Activated T-cell treated with anti-CD3 and anti-CD28 coated beads, Interleukin-2, amount 50 U/mL, for 48 hours (primary cell): ENCODE measurements at regions not wholly inside any gene's neighbourhood (a gene's known extent, or its start where the extent isn't known, plus 50 kb on each side); places are given as distances from the start of the nearest gene placed in this dataset.
"Not testable (repeated sequence)": the region's sequence is repeated elsewhere in the genome, so short reads cannot be mapped to it uniquely, and the experiment has no call there.

Experiments used
- DNase-seq, 2 experiments: peaks; one replicate each; pipeline ENCODE4 v3.0.0-alpha.2; 2020

GRCh38 chr5:18745988-18746615 is 1111.8 kb downstream of the TAF11L14 start:
- DNase-seq = peak; percentile 59 to 61

DNA sequence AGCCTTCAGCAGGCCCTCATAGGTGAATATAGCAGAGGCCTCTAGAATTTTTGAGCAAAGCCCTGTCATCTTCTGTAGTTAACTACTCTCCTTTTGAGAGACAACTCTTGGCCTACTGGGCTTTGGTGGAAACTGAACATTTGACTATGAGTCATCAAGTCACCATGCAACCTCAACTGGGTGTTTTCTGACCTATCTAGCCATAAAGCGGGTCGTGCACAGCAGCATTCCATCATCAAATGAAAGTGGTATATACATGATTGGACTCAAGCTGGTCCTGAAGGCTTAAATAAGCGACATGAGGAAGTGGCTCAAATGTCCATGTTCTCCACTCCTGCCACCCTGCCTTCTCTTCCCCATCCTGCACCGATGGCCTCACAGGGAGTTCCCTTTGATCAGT is 1115.5 kb downstream of the TAF11L14 start:
- DNase-seq = peak; percentile 35 to 40

GRCh38 chr5:18752317-18752716 is 1118.1 kb downstream of the TAF11L14 start:
- no peak for DNase-seq

DNA sequence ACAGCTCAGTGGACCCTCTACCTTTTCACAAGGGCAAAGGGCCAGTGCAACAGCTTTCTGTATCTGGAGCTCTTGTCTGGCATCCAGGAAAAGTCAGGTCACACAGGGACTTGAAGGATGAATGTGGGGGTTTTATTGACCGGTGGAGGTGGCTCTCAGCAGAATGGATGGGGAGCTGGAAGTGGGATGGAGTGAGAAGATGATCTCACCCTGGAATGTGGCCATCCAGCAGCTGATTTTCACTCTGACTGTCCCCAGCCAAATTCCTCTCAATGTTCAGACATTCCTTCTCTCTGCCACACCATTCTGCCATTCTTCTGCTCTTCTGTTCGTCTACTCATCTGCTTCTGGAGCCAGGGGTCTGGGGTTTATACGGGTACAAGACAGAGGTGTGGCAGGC is 1119.9 kb downstream of the TAF11L14 start:
- DNase-seq = no peak

GRCh38 chr5:18761801-18762200 is 1127.5 kb downstream of the TAF11L14 start:
- no peak for DNase-seq

GRCh38 chr5:18764161-18764560 is 1129.9 kb downstream of the TAF11L14 start:
- no peak for DNase-seq

DNA sequence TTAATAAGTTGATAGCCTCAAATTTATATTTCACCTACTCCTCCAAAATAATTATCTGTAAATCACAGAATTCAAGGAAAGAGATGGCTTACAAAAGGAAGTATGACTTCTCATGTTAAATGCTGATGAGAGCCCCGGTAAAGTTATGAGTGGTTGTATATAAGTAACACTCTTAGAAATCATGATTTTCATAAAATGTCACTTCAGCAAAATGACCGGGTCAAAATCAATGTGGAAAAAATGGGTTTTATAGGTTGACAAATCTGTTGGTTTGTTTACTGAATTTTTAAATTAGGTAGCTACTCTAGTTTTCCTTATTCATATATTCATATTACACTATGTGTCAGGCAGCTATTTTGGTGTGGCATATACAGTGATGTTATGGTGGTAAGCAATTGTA is 1131.0 kb downstream of the TAF11L14 start:
- no peak for DNase-seq

DNA sequence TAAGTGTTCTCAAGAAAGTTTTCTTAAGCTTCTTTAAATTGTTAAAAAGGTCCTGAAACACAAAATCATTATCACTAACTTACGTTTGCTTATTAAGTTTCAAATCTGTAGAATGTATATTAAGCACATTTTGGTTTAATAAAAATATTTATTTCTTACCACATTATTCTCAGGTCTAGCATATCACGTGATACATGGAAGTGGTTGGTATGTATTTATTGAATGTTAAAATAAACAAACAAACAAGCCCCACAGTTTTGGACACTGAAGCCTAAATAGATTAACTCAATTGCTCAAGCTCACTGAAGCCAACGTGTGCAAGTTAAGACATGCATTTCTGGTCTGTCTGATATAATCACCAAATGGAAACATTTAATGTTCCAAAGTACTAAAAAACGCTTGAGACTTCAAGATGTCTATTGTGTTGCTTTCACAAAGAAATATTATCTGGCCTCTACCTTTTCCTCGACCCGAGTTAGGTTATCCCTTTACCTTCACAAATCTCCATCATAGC is 1136.9 kb downstream of the TAF11L14 start:
- DNase-seq = no peak

DNA sequence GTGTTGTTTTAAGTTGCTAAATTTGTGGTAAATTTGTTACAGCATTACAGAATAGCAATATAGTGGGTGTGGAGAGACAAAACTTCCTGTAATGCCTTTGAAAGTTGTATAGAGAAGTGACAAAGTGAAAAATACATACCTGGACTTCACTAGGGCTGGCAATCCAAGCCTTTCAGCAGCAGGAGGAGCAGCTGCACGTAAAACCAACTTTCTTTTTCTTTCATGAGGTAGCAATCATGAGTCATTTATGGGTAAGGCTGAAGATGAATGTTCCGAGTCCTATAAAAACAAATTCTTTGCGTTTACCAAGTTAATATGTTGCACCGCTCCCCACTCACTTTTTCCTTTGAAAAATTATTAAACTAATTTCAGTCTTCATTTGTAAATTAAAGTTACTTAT is 1138.2 kb downstream of the TAF11L14 start:
- DNase-seq = no peak

DNA sequence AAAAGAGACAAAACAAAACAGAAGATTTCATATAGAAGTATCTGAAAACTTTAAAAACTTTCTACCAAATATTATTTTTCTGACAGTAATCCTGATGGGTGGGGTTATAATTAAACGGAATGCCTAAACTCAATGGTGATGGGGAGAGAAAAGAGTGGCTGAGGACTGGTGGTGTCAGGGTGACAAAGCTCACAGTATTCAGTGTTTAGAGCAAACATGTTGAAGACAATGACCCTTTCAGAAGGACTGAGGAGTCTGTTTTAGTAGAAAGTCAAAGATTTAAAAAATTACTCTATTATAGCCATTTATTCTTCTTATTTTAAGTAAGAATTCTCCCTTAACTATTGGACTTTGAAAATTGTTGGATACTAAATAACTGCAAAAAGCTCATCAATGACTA is 1144.0 kb downstream of the TAF11L14 start:
- DNase-seq = no peak

DNA sequence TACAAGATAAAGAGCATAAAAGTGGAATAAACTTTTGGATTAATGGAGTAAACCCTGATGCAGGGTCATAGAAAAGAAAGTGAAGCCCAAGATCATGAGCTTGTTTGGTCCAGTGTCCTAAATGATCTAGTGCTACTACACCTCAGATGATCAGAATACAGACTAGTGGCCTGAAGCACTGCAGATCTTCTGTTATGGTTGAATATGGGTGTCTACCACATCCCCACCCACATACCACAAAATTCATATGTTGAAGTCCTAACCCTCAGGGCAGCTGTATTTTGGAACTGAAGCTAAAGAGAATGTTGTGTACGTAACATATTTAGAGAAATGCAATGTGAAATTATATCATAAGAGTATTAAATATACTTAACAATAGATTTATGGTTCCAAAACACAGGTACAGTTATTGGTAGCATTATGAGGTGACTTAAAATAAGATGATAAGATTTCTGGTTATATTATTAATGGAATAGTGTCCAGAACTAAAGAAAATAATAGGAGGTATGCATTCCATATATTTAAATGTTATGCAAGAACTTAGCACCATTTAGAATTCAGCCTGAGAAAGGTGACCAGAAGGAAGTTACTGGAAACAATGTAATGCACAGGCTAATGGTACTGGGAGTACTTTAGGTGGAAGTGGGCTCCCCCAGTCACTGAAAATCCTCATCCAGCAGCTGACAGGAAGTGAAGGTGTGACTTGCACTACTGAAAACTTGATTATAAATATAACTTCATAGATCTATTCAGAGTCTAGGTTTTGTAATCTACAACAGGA is 1155.1 kb downstream of the TAF11L14 start:
- no peak for DNase-seq

DNA sequence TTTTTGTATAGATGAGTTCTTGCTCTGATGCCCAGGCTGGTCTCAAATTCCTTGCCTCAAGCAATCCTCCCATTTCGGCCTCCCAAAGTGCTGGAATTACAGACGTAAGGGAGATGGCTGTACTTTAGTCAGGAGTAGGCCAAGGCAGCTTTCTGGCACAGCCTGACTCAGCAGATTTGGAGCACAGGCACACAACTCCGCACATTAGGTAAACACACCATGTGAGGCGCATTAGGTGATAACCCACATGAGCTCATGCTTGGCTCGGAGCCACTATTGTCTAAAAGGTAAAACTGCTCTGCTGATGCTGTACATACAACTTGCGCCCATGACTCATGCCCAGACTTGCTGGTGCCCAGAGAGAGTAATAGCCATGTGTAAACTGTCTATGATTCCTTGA is 1157.9 kb downstream of the TAF11L14 start:
- no peak for DNase-seq

- DNase-seq = no peak
Measured at GRCh38 chr5:18797222-18797621, 1163.0 kb downstream of the TAF11L14 start.

- DNase-seq = no peak
Measured at GRCh38 chr5:18798058-18798457, 1163.8 kb downstream of the TAF11L14 start.

DNA sequence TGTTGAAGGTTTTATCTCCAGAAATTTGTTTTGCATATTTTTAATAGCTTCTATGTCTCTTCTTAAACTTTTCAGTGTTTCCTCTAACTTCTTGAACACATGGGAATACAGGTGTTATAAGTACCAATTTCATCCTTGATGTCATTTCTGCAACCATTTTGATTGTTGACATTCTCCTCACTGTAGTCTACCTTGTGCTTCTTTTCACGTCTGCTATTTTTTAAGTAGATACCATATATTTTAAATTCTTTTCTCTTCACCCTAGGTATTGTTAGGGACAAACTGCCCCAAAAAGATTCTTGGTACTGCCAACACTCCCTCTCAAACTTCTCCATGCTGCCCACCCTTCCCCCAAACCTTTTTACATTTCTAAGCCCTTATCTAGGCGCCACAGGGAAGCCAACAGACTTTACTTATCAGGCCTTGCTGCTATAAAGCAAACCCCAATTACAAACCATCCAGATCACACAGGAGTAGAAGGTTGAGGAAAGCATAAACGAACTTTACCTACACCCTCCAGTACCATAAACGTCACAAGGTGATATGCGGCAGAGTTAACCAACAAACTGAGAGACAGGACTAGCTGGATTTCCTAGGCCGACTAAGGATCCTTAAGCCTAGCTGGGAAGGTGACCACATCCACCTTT is 1165.3 kb downstream of the TAF11L14 start:
- no peak for DNase-seq

DNA sequence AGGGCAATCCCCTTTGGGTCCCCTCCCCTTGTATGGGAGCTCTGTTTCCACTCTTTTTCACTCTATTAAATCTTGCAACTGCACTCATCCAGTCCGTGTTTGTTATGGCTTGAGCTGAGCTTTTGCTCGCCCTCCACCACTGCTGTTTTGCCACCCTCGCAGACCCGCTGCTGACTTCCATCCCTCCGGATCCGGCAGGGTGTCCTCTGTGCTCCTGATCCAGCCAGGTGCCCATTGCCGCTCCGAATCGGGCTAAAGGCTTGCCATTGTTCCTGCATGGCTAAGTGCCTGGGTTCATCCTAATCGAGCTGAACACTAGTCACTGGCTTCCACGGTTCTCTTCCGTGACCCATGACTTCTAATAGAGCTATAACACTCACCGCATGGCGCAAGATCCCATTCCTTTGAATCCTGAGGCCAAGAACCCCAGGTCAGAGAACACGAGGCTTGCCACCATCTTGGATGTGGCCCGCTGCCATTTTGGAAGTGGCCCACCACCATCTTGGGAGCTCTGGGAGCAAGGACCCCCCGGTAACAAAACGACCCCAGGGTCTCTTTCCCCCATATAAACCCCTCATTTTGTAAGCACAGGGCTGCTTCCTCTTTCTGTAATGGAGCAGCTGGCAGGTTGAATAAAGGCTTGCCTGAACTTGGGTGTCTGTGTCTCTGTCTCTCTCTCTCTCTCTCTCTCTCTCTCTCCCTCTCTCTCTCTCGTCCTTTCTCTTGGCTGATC is 1166.2 kb downstream of the TAF11L14 start:
- no peak for DNase-seq

DNA sequence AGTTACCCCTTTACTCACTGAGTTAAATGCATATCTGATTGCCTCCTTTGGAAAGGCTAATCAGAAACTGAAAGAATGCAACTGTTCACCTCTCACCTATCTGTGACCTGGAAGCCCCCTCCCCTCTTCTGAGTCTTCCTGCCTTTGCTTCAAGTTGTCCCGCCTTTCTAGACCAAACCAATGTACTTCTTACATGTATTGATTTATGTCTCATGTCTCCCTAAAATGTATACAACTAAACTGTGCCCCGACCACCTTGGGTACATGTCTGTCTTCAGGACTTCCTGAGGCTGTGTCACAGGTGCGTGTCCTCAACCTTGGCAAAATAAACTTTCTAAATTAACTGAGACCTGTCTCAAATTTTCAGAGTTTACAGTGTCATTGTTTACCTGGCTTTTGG is 1167.2 kb downstream of the TAF11L14 start:
- not testable (repeated sequence) for DNase-seq

DNA sequence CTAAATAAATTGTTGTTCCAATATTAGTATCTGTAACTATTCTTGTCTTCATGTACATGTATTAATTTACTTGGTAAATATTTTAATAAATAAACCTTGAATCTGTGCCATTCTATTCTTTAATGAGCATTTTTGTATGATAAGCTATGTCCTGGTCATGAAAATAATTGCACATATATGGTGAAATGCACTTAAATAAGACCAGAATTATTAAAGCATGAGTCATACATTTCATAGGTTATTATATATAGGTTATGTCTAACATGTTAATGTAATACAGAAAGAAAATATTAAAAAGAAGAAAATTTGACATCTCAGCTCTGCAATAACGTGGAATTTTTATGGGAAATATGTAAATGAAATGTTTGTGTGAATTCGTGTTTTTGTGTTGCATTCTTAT is 1168.1 kb downstream of the TAF11L14 start:
- DNase-seq = no peak

GRCh38 chr5:18805376-18805775 is 1171.1 kb downstream of the TAF11L14 start:
- DNase-seq = no peak

- no peak for DNase-seq
Measured at GRCh38 chr5:18807256-18808149, 1173.2 kb downstream of the TAF11L14 start.

DNA sequence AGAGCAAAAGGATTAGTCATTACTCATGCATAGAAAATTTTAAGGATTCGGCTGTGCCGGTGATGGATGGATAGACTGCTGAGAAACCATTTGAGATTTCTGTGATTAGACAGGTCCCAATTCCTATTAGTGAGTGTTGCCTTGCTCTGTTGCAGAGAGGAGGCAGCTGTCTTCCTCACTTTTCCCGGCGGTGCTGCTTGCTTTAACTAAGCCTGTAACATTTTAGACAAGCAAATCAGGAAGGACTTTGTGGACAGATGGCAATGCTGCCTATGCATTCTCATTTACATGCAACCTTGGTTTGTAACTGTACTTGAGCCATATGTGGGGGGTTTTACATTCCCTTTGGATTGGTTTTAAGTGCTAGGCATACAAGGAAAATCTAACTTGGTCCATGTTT is 1176.3 kb downstream of the CDH18 start:
- no peak for DNase-seq

DNA sequence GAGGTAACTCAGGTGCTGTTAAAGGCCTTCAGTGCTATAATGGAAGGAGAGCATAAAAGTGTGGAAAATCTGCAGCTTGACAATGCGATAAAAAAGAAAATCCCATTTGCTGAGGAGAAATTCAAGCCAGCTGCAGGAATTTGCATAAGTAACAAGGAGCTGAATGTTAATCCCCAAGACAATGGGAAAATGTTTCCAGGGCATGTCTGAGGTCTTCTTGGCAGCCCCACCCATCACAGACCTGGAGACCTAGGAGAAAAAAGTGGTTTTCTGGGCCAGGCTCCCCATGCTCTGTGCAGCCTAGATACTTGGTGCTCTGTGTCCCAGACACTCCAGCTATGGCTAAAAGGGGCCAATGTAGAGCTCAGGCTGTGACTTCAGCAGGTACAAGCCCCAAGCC is 1159.6 kb downstream of the CDH18 start:
- DNase-seq = no peak
